K562 (cell line): ENCODE measurements at regions not wholly inside any gene's neighbourhood (a gene's known extent, or its start where the extent isn't known, plus 50 kb on each side); places are given as distances from the start of the nearest gene placed in this dataset.

ENCODE experiments used
- CC2D1A ChIP-seq: fragments of 450-650 bp; IDR thresholded peaks from 2 replicates; pipeline ENCODE4 v1.6.1; 2017; ENCODE audit warnings: mild to moderate bottlenecking
- GATAD2B ChIP-seq: fragments of 450-650 bp; IDR thresholded peaks from 2 replicates; pipeline ENCODE4 v1.6.1; 2017; ENCODE audit warnings: mild to moderate bottlenecking, borderline replicate concordance
- HNRNPL ChIP-seq: fragments of 200-400 bp; formaldehyde crosslinking; IDR thresholded peaks from 2 replicates; pipeline ENCODE4 v1.6.1; 2017; ENCODE audit warnings: low read depth, mild to moderate bottlenecking, low read length
- LEF1 ChIP-seq: fragments of 450-650 bp; IDR thresholded peaks from 2 replicates; pipeline ENCODE4 v1.6.1; 2016; ENCODE audit warnings: mild to moderate bottlenecking
- MAZ ChIP-seq, 2 experiments: fragments of 450-650 bp in 1 of 2; sonication (generic) in 1 of 2; formaldehyde crosslinking; IDR thresholded peaks in 1 of 2; conservative IDR thresholded peaks in 1 of 2; 2 replicates each; pipeline versions ENCODE4 v1.4.0 to v1.5.0; 2020; ENCODE audit warnings: mild to moderate bottlenecking in 1 of 2, missing genetic modification reagents in 1 of 2
- MYC ChIP-seq, 2 experiments: fragments of 250-450 bp in 1 of 2; sonication (Bioruptor Pico) in 1 of 2; IDR thresholded peaks; 2 replicates each; pipeline versions ENCODE4 v1.5.1 to v1.6.1; 2012 to 2021; ENCODE audit warnings: low read depth in 2 of 2, borderline replicate concordance in 1 of 2, improper control_type of control experiment in 1 of 2, low read length in 1 of 2, mild to moderate bottlenecking in 1 of 2, moderate library complexity in 1 of 2
- NELFE ChIP-seq: IDR thresholded peaks from 2 replicates; pipeline ENCODE4 v1.6.1; 2011; ENCODE audit warnings: mild to moderate bottlenecking; ENCODE audit not compliant: insufficient read depth, insufficient read length
- RCOR1 ChIP-seq, 2 experiments: IDR thresholded peaks; 2 replicates each; pipeline ENCODE4 v1.6.1; 2012; ENCODE audit warnings: low read depth in 2 of 2, low read length in 2 of 2, borderline replicate concordance in 1 of 2, improper control_type of control experiment in 1 of 2
- SMC3 ChIP-seq: conservative IDR thresholded peaks from 2 replicates; pipeline ENCODE4 v1.6.1; 2011; ENCODE audit warnings: low read depth, low read length, improper control_type of control experiment; ENCODE audit not compliant: insufficient read depth
- SUPT5H ChIP-seq: fragments of 450-650 bp; IDR thresholded peaks from 2 replicates; pipeline ENCODE4 v1.6.1; 2016
- TBL1XR1 ChIP-seq, 2 experiments: IDR thresholded peaks; 2 replicates each; pipeline ENCODE4 v1.6.1; 2012; ENCODE audit warnings: improper control_type of control experiment in 2 of 2, low read length in 2 of 2, mild to moderate bottlenecking in 1 of 2
- WHSC1 ChIP-seq: IDR thresholded peaks from one replicate; pipeline ENCODE4 v1.6.1; 2012; ENCODE audit warnings: low read length, control low read depth, inconsistent platforms
- ZC3H11A ChIP-seq: IDR thresholded peaks from 2 replicates; pipeline ENCODE4 v1.6.1; 2012; ENCODE audit warnings: low read depth, low read length, improper control_type of control experiment
- TF ChIP-seq, protein P1 (sequence below): fragments of 250-450 bp; sonication (Bioruptor Pico); IDR thresholded peaks from 2 replicates; pipeline ENCODE4 v1.5.1; 2021; ENCODE audit warnings: mild to moderate bottlenecking
- TF ChIP-seq, protein P2 (sequence below): sonication (generic); formaldehyde crosslinking; IDR thresholded peaks from 2 replicates; pipeline ENCODE4 v1.4.0; 2020; ENCODE audit warnings: mild to moderate bottlenecking, missing genetic modification reagents
- TF ChIP-seq, protein P3 (sequence below), 2 experiments: fragments of 450-650 bp; IDR thresholded peaks; 2 replicates each; pipeline ENCODE4 v1.6.1; 2018; ENCODE audit warnings: mild to moderate bottlenecking in 2 of 2, low read depth in 1 of 2; ENCODE audit not compliant: partially characterized antibody in 2 of 2

DNA sequence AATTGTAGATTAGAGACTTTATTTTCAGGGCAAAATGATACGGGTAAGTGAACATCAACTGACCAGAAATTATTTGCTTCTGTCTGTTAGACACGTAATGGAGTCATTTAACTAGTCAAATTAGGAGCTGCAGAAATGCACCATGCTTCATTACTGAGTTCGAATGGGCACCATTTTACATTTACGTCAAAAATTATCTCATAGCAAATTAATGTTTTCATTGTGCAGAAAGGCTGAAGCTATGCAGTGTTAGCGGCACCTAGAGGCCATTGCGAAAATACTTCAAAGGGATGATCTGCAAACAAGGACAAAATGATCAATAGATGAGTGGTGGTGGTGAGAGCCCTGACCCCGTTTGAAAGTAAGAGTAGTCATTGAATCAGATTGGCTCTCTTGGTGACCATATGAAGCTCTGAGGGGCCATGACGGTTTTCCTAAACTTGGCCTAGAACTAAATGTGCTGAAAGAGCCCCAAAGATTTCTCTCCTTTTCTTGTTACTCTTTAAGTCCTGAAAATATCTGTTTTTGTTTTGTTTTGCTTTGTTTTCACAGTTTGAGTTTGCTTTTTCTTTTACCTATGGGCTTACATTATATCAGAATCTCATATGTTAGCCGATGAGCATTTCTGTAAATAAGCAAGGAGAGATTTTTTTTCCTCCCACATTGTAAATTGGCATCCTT lies 277.9 kb downstream of the ZNF536 start (continued):
- peak; percentile 29; the same call in 1 of the 2 replicates for TF ChIP-seq SMC3
- TF ChIP-seq WHSC1, result no peak
- TF ChIP-seq, protein P1, sequence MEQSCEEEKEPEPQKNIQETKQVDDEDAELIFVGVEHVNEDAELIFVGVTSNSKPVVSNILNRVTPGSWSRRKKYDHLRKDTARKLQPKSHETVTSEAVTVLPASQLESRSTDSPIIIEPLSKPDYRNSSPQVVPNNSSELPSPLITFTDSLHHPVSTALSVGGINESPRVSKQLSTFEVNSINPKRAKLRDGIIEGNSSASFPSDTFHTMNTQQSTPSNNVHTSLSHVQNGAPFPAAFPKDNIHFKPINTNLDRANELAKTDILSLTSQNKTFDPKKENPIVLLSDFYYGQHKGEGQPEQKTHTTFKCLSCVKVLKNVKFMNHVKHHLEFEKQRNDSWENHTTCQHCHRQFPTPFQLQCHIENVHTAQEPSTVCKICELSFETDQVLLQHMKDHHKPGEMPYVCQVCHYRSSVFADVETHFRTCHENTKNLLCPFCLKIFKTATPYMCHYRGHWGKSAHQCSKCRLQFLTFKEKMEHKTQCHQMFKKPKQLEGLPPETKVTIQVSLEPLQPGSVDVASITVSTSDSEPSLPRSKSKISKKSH, result no peak
- no peak for TF ChIP-seq NELFE
- TF ChIP-seq TBL1XR1 (IDR thresholded peaks at IDR 0.05; ENCODE audit: low read length in 2 of 2), result no peak
- TF ChIP-seq MAZ (CRISPR knock-in tag; conservative IDR thresholded peaks at IDR 0.05 in 1 of 2, IDR thresholded peaks at IDR 0.05 in 1 of 2), result no peak
- TF ChIP-seq, protein P2, sequence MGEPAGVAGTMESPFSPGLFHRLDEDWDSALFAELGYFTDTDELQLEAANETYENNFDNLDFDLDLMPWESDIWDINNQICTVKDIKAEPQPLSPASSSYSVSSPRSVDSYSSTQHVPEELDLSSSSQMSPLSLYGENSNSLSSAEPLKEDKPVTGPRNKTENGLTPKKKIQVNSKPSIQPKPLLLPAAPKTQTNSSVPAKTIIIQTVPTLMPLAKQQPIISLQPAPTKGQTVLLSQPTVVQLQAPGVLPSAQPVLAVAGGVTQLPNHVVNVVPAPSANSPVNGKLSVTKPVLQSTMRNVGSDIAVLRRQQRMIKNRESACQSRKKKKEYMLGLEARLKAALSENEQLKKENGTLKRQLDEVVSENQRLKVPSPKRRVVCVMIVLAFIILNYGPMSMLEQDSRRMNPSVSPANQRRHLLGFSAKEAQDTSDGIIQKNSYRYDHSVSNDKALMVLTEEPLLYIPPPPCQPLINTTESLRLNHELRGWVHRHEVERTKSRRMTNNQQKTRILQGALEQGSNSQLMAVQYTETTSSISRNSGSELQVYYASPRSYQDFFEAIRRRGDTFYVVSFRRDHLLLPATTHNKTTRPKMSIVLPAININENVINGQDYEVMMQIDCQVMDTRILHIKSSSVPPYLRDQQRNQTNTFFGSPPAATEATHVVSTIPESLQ, result no peak
- no peak for TF ChIP-seq ZC3H11A
- TF ChIP-seq MYC (IDR thresholded peaks at IDR 0.05; ENCODE audit: low read depth, low read length), result no peak
- no peak for TF ChIP-seq MYC (CRISPR knock-in tag; IDR thresholded peaks at IDR 0.05; ENCODE audit: borderline replicate concordance, low read depth)
- no peak for TF ChIP-seq HNRNPL
- TF ChIP-seq, protein P3, sequence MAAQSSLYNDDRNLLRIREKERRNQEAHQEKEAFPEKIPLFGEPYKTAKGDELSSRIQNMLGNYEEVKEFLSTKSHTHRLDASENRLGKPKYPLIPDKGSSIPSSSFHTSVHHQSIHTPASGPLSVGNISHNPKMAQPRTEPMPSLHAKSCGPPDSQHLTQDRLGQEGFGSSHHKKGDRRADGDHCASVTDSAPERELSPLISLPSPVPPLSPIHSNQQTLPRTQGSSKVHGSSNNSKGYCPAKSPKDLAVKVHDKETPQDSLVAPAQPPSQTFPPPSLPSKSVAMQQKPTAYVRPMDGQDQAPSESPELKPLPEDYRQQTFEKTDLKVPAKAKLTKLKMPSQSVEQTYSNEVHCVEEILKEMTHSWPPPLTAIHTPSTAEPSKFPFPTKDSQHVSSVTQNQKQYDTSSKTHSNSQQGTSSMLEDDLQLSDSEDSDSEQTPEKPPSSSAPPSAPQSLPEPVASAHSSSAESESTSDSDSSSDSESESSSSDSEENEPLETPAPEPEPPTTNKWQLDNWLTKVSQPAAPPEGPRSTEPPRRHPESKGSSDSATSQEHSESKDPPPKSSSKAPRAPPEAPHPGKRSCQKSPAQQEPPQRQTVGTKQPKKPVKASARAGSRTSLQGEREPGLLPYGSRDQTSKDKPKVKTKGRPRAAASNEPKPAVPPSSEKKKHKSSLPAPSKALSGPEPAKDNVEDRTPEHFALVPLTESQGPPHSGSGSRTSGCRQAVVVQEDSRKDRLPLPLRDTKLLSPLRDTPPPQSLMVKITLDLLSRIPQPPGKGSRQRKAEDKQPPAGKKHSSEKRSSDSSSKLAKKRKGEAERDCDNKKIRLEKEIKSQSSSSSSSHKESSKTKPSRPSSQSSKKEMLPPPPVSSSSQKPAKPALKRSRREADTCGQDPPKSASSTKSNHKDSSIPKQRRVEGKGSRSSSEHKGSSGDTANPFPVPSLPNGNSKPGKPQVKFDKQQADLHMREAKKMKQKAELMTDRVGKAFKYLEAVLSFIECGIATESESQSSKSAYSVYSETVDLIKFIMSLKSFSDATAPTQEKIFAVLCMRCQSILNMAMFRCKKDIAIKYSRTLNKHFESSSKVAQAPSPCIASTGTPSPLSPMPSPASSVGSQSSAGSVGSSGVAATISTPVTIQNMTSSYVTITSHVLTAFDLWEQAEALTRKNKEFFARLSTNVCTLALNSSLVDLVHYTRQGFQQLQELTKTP (IDR thresholded peaks at IDR 0.05; ENCODE audit: low read depth in 1 of 2, partially characterized antibody in 2 of 2), result no peak
- TF ChIP-seq GATAD2B, result no peak
- TF ChIP-seq RCOR1 (IDR thresholded peaks at IDR 0.05; ENCODE audit: borderline replicate concordance in 1 of 2, low read depth in 2 of 2, low read length in 2 of 2), result peak in 1 of 2 experiments; percentile 22; a peak in 1 of 4 replicates
- TF ChIP-seq SUPT5H, result no peak
- TF ChIP-seq CC2D1A, result no peak
- peak; percentile 31; the same call in 1 of the 2 replicates for TF ChIP-seq LEF1
